GM23338 (cell line): ENCODE measurements at regions not wholly inside any gene's neighbourhood (a gene's known extent, or its start where the extent isn't known, plus 50 kb on each side); places are given as distances from the start of the nearest gene placed in this dataset.

ENCODE experiments used
- ATAC-seq: fragments of 200-7000 bp; cut with Tn5 transposase; 3 replicates; pipeline ENCODE4 v1.9.1; 2020
- DNase-seq: peaks from one replicate; pipeline ENCODE4 v3.0.0-alpha.2; 2015; ENCODE audit warnings: low spot score
- H2AFZ ChIP-seq: fragments of 200-600 bp; sonication (generic); 2 replicates; pipeline ENCODE4 v1.8.0; 2016; ENCODE audit warnings: antibody characterized with exemption, mild to moderate bottlenecking, moderate library complexity
- H3F3A ChIP-seq: fragments of 200-600 bp; sonication (generic); replicated peaks from 2 replicates; pipeline ENCODE4 v1.8.0; 2017; ENCODE audit warnings: antibody characterized with exemption, mixed run types, low read depth
- H3K27ac ChIP-seq: fragments of 200-600 bp; sonication (generic); 2 replicates; pipeline ENCODE4 v1.6.1; 2016; ENCODE audit warnings: low read depth
- H3K27me3 ChIP-seq: fragments of 200-600 bp; sonication (generic); 2 replicates; pipeline ENCODE4 v1.8.0; 2016; ENCODE audit warnings: mild to moderate bottlenecking, mixed run types, moderate library complexity; ENCODE audit not compliant: insufficient read depth
- H3K36me3 ChIP-seq: fragments of 200-600 bp; sonication (generic); 2 replicates; pipeline ENCODE4 v1.8.0; 2016; ENCODE audit warnings: mild to moderate bottlenecking; ENCODE audit not compliant: insufficient read depth
- H3K4me1 ChIP-seq: fragments of 200-600 bp; sonication (generic); 2 replicates; pipeline ENCODE4 v1.8.0; 2016; ENCODE audit warnings: mild to moderate bottlenecking, moderate library complexity; ENCODE audit not compliant: insufficient read depth
- H3K4me2 ChIP-seq: fragments of 200-600 bp; sonication (generic); 2 replicates; pipeline ENCODE4 v1.7.1; 2017; ENCODE audit warnings: mixed run types
- H3K4me3 ChIP-seq: fragments of 200-600 bp; sonication (generic); 2 replicates; pipeline ENCODE4 v1.6.1; 2016; ENCODE audit warnings: mixed run types
- H3K79me2 ChIP-seq: fragments of 200-600 bp; sonication (generic); replicated peaks from 2 replicates; pipeline ENCODE4 v1.8.0; 2017; ENCODE audit warnings: mild to moderate bottlenecking; ENCODE audit not compliant: insufficient read depth
- H3K9me2 ChIP-seq: fragments of 200-600 bp; sonication (generic); 2 replicates; pipeline ENCODE4 v1.8.0; 2017; ENCODE audit not compliant: insufficient read depth
- H4K20me1 ChIP-seq: fragments of 200-600 bp; sonication (generic); replicated peaks from 2 replicates; pipeline ENCODE4 v1.8.0; 2017; ENCODE audit warnings: mild to moderate bottlenecking; ENCODE audit not compliant: insufficient read depth
- H3K27ac Mint-ChIP-seq: 2 replicates; pipeline ENCODE4 v1.8.0; 2020; ENCODE audit warnings: inconsistent platforms, mild to moderate bottlenecking, moderate library complexity, mixed read lengths
- H3K27me3 Mint-ChIP-seq: 3 replicates; pipeline ENCODE4 v1.8.0; 2022; ENCODE audit warnings: low read depth, mild to moderate bottlenecking, moderate library complexity, mixed read lengths, inconsistent platforms; ENCODE audit not compliant: insufficient read depth, poor library complexity
- H3K36me3 Mint-ChIP-seq: 3 replicates; pipeline ENCODE4 v1.8.0; 2021; ENCODE audit warnings: low read depth, mild to moderate bottlenecking, inconsistent platforms, moderate library complexity, mixed read lengths
- H3K4me1 Mint-ChIP-seq: 3 replicates; pipeline ENCODE4 v1.8.0; 2020; ENCODE audit warnings: mild to moderate bottlenecking, inconsistent platforms, mixed read lengths
- H3K4me3 Mint-ChIP-seq: 3 replicates; pipeline ENCODE4 v1.8.0; 2021; ENCODE audit warnings: moderate library complexity, mild to moderate bottlenecking, inconsistent platforms, mixed read lengths
- H3K9me3 Mint-ChIP-seq: 3 replicates; pipeline ENCODE4 v1.8.0; 2020; ENCODE audit warnings: moderate library complexity, mild to moderate bottlenecking, inconsistent platforms, mixed read lengths
- CREB1 ChIP-seq: fragments of 250-450 bp; sonication (Bioruptor Pico); IDR thresholded peaks from 2 replicates; pipeline ENCODE4 v1.5.0; 2020; ENCODE audit warnings: low read depth, mild to moderate bottlenecking, moderate library complexity
- EZH2 ChIP-seq: fragments of 200-600 bp; sonication (generic); IDR thresholded peaks from one replicate; pipeline ENCODE4 v1.8.0; 2017; ENCODE audit warnings: antibody characterized with exemption, mild to moderate bottlenecking, low read depth; ENCODE audit not compliant: unreplicated experiment
- NANOG ChIP-seq: IDR thresholded peaks from 2 replicates; pipeline ENCODE4 v1.6.1; 2016; ENCODE audit warnings: antibody characterized with exemption, borderline replicate concordance
- STAT1 ChIP-seq: IDR thresholded peaks from one replicate; pipeline ENCODE4 v1.6.1; 2016; ENCODE audit warnings: antibody characterized with exemption; ENCODE audit not compliant: unreplicated experiment
- ZNF114 ChIP-seq: fragments of 250-450 bp; sonication (Bioruptor Pico); IDR thresholded peaks from 2 replicates; pipeline ENCODE4 v1.5.0; 2020; ENCODE audit warnings: mild to moderate bottlenecking, moderate library complexity
- TF ChIP-seq, protein P1 (sequence below): fragments of 250-450 bp; sonication (Bioruptor Pico); IDR thresholded peaks from 2 replicates; pipeline ENCODE4 v1.5.0; 2020; ENCODE audit warnings: mild to moderate bottlenecking, moderate library complexity

DNA sequence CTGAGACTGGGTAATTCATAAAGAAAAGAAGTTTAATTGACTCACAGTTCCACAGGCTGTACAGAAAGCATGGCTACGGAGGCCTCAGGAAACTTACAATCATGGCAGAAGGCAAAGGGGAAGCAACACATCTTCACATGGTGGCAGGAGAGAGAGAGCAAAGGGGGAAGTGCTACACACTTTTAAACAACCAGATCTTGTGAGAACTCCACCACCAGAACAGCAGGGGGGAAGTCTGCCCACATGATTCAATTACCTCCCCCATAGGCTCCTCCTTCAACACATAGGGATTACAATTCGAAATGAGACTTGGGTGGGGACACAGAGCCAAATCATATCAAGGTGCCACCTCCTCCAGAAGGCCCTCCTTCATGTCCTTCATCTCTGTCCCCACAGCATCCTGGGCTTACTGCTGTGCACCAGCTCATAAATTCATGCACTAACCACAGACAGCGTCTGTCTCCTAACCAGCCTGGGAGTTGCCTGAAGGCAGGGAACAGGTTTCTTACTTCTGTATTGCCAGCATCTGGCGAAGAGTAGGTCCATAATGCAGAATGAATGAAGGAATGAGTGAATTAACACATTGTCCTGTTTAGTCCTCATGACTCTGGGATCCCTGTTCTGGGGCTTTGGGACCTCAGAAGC lies 74.4 kb downstream of the WSB1 start (continued):
- TF ChIP-seq, protein P1, sequence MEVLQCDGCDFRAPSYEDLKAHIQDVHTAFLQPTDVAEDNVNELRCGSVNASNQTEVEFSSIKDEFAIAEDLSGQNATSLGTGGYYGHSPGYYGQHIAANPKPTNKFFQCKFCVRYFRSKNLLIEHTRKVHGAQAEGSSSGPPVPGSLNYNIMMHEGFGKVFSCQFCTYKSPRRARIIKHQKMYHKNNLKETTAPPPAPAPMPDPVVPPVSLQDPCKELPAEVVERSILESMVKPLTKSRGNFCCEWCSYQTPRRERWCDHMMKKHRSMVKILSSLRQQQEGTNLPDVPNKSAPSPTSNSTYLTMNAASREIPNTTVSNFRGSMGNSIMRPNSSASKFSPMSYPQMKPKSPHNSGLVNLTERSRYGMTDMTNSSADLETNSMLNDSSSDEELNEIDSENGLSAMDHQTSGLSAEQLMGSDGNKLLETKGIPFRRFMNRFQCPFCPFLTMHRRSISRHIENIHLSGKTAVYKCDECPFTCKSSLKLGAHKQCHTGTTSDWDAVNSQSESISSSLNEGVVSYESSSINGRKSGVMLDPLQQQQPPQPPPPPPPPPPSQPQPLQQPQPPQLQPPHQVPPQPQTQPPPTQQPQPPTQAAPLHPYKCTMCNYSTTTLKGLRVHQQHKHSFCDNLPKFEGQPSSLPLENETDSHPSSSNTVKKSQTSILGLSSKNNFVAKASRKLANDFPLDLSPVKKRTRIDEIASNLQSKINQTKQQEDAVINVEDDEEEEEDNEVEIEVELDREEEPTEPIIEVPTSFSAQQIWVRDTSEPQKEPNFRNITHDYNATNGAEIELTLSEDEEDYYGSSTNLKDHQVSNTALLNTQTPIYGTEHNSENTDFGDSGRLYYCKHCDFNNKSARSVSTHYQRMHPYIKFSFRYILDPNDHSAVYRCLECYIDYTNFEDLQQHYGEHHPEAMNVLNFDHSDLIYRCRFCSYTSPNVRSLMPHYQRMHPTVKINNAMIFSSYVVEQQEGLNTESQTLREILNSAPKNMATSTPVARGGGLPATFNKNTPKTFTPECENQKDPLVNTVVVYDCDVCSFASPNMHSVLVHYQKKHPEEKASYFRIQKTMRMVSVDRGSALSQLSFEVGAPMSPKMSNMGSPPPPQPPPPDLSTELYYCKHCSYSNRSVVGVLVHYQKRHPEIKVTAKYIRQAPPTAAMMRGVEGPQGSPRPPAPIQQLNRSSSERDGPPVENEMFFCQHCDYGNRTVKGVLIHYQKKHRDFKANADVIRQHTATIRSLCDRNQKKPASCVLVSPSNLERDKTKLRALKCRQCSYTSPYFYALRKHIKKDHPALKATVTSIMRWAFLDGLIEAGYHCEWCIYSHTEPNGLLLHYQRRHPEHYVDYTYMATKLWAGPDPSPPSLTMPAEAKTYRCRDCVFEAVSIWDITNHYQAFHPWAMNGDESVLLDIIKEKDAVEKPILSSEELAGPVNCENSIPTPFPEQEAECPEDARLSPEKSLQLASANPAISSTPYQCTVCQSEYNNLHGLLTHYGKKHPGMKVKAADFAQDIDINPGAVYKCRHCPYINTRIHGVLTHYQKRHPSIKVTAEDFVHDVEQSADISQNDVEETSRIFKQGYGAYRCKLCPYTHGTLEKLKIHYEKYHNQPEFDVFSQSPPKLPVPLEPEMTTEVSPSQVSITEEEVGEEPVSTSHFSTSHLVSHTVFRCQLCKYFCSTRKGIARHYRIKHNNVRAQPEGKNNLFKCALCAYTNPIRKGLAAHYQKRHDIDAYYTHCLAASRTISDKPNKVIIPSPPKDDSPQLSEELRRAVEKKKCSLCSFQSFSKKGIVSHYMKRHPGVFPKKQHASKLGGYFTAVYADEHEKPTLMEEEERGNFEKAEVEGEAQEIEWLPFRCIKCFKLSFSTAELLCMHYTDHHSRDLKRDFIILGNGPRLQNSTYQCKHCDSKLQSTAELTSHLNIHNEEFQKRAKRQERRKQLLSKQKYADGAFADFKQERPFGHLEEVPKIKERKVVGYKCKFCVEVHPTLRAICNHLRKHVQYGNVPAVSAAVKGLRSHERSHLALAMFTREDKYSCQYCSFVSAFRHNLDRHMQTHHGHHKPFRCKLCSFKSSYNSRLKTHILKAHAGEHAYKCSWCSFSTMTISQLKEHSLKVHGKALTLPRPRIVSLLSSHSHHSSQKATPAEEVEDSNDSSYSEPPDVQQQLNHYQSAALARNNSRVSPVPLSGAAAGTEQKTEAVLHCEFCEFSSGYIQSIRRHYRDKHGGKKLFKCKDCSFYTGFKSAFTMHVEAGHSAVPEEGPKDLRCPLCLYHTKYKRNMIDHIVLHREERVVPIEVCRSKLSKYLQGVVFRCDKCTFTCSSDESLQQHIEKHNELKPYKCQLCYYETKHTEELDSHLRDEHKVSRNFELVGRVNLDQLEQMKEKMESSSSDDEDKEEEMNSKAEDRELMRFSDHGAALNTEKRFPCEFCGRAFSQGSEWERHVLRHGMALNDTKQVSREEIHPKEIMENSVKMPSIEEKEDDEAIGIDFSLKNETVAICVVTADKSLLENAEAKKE (CRISPR knock-in tag) = no peak
- no peak for TF ChIP-seq EZH2
- TF ChIP-seq ZNF114 (CRISPR knock-in tag) = no peak
- TF ChIP-seq NANOG = no peak

DNA sequence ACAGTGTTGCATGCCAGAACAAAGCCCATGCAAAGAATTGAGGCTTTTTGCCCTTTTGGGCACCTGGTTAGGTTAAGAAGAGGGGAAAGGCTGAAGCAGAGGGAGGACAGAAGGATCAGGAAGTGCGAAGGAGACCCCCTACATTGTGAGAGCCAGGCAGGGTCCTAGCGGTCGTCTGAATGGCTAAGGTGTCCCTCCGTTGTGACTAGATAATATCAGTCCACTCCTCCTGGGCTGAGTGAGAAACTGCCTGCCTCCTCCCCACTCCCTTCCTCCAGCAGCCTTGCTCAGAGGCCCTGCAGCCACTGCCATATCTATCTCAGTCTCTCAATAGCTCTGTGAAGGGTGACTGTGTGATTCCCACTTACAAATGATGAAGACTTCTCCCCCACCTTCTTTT lies 75.1 kb downstream of the WSB1 start:
- Histone ChIP-seq H3K4me2 (no peak overlapping the region), H3K4me3 (no peak overlapping the region), H4K20me1 (no peaks in the 10 kb centered on the region), H3K27ac (no peak overlapping the region), H3K27me3 (no peaks in the 10 kb centered on the region), H3F3A (no peaks in the 10 kb centered on the region), H3K79me2 (no peaks in the 10 kb centered on the region), H3K36me3 (peaks cover 8% of the 10 kb centered on the region; the same call in 1 of the 2 replicates), H3K9me2 (no peaks in the 10 kb centered on the region), H2AFZ (no peak overlapping the region), H3K4me1 (no peaks in the 10 kb centered on the region)
- ATAC-seq (no peak), DNase-seq (no peak)
- Mint-ChIP-seq H3K27me3 (peaks cover 7% of the 10 kb centered on the region), H3K4me3 (no peak overlapping the region), H3K27ac (no peak overlapping the region), H3K36me3 (peaks cover 19% of the 10 kb centered on the region), H3K9me3 (peaks cover 45% of the 10 kb centered on the region), H3K4me1 (peaks cover 12% of the 10 kb centered on the region; the same call in 2 of the 3 replicates)
- TF ChIP-seq NANOG (no peak), CREB1 (no peak), ZNF114 (CRISPR knock-in tag) (no peak), STAT1 (no peak)
